Caco-2 (cell line): ENCODE measurements at regions not wholly inside any gene's neighbourhood (a gene's known extent, or its start where the extent isn't known, plus 50 kb on each side); places are given as distances from the start of the nearest gene placed in this dataset.
"Not testable (repeated sequence)": the region's sequence is repeated elsewhere in the genome, so short reads cannot be mapped to it uniquely, and the experiment has no call there.

ENCODE experiments used
- BruUV-seq: library from RNA; stranded (reverse); fragments of 400-500 nt; replicated peaks from 2 replicates; lab custom pipeline; 2021; lab: Mats Ljungman, UMichigan
- CTCF ChIA-PET: fragments of 300-600 bp; sonication (Branson Sonifier 250); formaldehyde crosslinking; loops from one replicate; lab custom pipeline; 2022; ENCODE audit warnings: antibody characterized with exemption; lab: Charles Lee
- POLR2A ChIA-PET: fragments of 300-600 bp; sonication (Branson Sonifier 250); formaldehyde crosslinking; loops from one replicate; lab custom pipeline; 2022; ENCODE audit warnings: antibody characterized with exemption; lab: Charles Lee
- DNase-seq, 2 experiments: peaks; one replicate each; pipeline versions ENCODE4 v3.0.0 to v3.0.0-alpha.2; 2020 to 2022
- H3K27me3 ChIP-seq: replicated peaks from 2 replicates; pipeline ENCODE4 v1.6.0; 2011; ENCODE audit warnings: low read length; ENCODE audit not compliant: control insufficient read depth, insufficient read depth
- H3K36me3 ChIP-seq: 2 replicates; pipeline ENCODE4 v1.5.1; 2011; ENCODE audit warnings: low read length; ENCODE audit not compliant: control insufficient read depth, insufficient read depth
- H3K4me1 ChIP-seq: fragments of 250-450 bp; sonication (Bioruptor Pico); 2 replicates; pipeline ENCODE4 v1.5.1; 2020; ENCODE audit warnings: mild to moderate bottlenecking
- H3K4me3 ChIP-seq: 2 replicates; pipeline ENCODE4 v1.5.1; 2011; ENCODE audit warnings: low read depth, mild to moderate bottlenecking, control low read depth, low read length
- H3K9me3 ChIP-seq: fragments of 250-450 bp; sonication (Bioruptor Pico); 2 replicates; pipeline ENCODE4 v1.5.1; 2020; ENCODE audit warnings: mild to moderate bottlenecking, moderate library complexity
- H3K27ac Mint-ChIP-seq: one replicate; pipeline ENCODE4 v1.8.0; 2022; ENCODE audit warnings: mixed read lengths; ENCODE audit not compliant: unreplicated experiment
- H3K27me3 Mint-ChIP-seq: one replicate; pipeline ENCODE4 v1.8.0; 2022; ENCODE audit warnings: mixed read lengths; ENCODE audit not compliant: insufficient read depth, unreplicated experiment
- H3K36me3 Mint-ChIP-seq: one replicate; pipeline ENCODE4 v1.8.0; 2022; ENCODE audit warnings: mild to moderate bottlenecking, mixed read lengths; ENCODE audit not compliant: insufficient read depth, unreplicated experiment
- H3K4me1 Mint-ChIP-seq: one replicate; pipeline ENCODE4 v1.8.0; 2022; ENCODE audit warnings: low read depth, mixed read lengths; ENCODE audit not compliant: unreplicated experiment
- H3K4me3 Mint-ChIP-seq: one replicate; pipeline ENCODE4 v1.8.0; 2022; ENCODE audit warnings: mild to moderate bottlenecking, moderate library complexity, mixed read lengths; ENCODE audit not compliant: unreplicated experiment
- H3K9me3 Mint-ChIP-seq: one replicate; pipeline ENCODE4 v1.8.0; 2022; ENCODE audit warnings: mixed read lengths; ENCODE audit not compliant: unreplicated experiment
- intact Hi-C: fragments of 100-400 bp; cut with micrococcal nuclease; formaldehyde crosslinking; loops from one replicate; pipeline ENCODE4 v1.10.0; 2022; ENCODE audit not compliant: unreplicated experiment

DNA sequence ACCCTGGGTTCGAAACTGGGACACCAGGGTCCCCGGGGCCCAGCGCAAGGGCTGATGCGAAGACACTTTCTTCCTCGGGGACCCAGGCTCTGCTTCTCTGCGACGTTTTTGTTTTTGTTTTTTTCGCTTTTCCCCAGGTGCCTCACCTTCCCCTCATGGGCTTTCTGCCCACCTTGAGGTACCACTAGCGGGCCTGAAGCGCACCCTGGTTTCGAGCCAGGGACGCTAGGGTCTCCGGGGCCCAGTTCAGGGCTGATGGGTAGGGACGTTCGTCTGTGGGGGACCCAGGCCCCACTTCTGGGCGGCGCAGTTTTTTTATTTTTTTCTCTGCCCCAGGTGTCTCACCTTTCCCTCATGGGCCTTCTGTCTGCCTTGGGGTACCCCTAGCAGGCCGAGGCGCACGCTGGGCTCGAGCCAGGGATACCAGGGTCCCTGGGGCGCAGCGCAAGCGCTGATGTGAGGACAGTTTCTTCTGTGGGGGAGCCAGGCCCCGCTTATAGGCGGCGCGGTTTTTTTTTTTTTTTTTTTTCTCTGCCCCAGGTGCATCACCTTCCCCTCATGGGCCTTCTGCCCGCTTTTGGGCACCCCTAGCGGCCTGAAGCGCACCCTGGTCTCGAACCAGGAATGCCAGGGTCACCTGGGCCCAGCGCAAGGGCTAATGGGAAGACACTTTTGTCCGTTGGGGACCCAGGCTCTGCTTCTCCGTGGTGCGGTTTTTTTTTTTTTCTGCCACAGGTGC, 166.8 kb upstream of the ZNG1F start:
- H3K4me3 Mint-ChIP-seq, H3K4me1 Mint-ChIP-seq, H3K9me3 ChIP-seq, POLR2A ChIA-PET, intact Hi-C loops, BruUV-seq, H3K27me3 Mint-ChIP-seq, H3K36me3 ChIP-seq, H3K4me1 ChIP-seq, H3K4me3 ChIP-seq, H3K27ac Mint-ChIP-seq, H3K27me3 ChIP-seq, H3K36me3 Mint-ChIP-seq, H3K9me3 Mint-ChIP-seq, CTCF ChIA-PET, DNase-seq: not testable (repeated sequence)

DNA sequence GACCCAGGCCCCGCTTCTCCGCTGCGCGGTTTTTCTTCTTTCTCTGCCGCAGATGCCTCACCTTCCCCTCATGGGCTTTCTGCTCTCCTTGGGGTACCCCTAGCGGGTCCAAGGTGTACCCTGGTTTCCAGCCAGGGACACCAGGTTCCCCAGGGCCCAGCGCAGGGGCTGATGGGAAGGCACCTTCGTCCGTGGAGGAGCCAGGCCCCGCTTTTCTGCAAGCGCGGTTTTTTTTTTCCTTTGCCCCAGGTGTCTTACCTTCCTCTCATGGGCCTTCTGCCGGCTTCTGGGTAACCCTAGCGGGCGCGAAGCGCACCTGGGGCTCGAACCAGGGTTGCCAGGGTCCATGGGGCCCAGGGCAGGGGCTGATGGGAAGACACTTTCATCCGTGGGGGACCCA, 165.9 kb upstream of the ZNG1F start:
- DNase-seq, CTCF ChIA-PET, H3K27me3 Mint-ChIP-seq, POLR2A ChIA-PET, H3K4me1 Mint-ChIP-seq, H3K36me3 ChIP-seq, H3K27ac Mint-ChIP-seq, H3K4me1 ChIP-seq, BruUV-seq, H3K4me3 ChIP-seq, H3K36me3 Mint-ChIP-seq, H3K27me3 ChIP-seq, intact Hi-C loops, H3K9me3 Mint-ChIP-seq, H3K9me3 ChIP-seq, H3K4me3 Mint-ChIP-seq: not testable (repeated sequence)

DNA sequence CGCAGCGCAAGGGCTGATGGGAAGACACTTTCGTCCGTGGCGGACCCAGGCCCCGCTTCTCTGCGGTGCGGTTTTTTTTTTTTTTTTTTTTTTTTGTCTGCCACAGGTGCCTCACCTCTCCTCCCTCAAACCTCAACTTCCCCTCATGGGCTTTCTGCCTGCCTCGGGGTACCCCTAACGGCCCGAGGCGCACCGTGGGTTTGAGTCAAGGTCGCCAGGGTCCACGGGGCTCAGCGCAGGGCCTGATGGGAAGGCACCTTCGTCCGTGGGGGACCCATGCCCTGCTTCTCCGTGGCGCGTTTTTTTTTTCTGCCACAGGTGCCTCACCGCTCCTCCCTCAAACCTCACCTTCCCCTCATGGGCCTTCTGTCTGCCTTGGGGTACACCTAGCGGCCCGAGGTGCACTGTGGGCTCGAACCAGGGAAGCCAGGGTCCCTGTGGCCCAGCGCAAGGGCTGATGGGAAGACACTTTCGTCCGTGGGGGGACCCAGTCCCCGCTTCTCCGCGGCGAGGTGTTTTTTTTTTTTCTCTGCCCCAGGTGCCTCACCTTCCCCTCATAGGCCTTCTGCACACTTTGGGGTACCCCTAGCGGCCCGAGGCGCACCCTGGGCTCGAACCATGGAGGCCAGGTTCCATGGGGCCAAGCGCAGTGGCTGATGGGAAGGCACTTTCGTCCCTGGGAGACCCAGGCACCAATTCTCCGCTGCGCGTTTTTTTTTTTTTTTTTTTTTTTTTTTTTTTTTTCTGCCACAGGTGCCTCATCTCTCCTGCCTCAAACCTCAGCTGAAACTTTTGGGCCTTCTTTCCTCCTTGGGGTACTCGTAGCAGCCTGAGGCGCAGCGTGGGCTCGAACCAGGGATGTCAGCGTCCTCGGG, 165.2 kb upstream of the ZNG1F start:
- H3K9me3 ChIP-seq, H3K27me3 Mint-ChIP-seq, H3K4me1 ChIP-seq, H3K27me3 ChIP-seq, H3K36me3 Mint-ChIP-seq, CTCF ChIA-PET, H3K9me3 Mint-ChIP-seq, DNase-seq, BruUV-seq, H3K4me3 ChIP-seq, H3K4me3 Mint-ChIP-seq, H3K36me3 ChIP-seq, H3K4me1 Mint-ChIP-seq, intact Hi-C loops, H3K27ac Mint-ChIP-seq, POLR2A ChIA-PET: not testable (repeated sequence)

DNA sequence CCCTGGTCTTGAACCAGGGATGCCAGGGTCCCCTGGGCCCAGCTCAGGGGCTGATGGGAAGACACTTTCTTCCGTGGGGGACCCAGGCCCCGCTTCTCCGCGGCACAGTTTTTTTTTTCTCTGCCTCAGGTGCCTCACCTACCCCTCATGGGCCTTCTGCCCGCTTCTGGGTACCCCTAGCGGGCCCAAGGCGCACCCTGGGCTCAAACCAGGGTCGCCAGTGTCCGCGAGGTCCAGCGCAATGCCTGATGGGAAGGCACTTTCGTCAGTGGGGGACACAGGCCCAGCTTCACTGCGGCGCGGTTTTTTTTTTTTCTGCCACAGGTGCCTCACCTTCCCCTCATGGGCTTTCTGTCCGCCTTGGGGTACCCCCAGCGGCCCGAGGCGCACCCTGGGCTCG, 163.9 kb upstream of the ZNG1F start:
- H3K27me3 ChIP-seq, H3K27ac Mint-ChIP-seq, CTCF ChIA-PET, H3K9me3 Mint-ChIP-seq, H3K4me3 ChIP-seq, H3K27me3 Mint-ChIP-seq, H3K9me3 ChIP-seq, BruUV-seq, DNase-seq, intact Hi-C loops, H3K4me3 Mint-ChIP-seq, H3K36me3 ChIP-seq, H3K4me1 Mint-ChIP-seq, H3K4me1 ChIP-seq, H3K36me3 Mint-ChIP-seq, POLR2A ChIA-PET: not testable (repeated sequence)

DNA sequence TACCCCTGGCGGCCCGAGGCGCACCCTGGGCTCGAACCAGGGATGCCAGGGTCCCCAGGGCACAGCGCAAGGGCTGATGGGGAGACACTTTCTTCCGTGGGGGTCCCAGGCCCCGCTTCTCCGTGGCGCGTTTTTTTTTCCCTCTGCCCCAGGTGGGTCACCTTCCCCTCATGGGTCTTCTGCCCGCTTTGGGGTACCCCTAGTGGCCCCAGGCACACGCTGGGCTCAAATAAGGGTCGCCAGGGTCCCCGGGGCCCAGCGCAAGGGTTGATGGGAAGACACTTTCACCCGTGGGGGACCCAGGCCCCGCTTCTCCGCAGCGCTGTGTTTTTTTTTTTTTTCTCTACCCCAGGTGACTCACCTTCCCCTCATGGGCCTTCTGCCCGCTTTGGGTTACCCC, 163.3 kb upstream of the ZNG1F start:
- H3K27me3 Mint-ChIP-seq, H3K4me3 ChIP-seq, H3K9me3 ChIP-seq, H3K4me1 Mint-ChIP-seq, H3K36me3 ChIP-seq, H3K36me3 Mint-ChIP-seq, H3K4me1 ChIP-seq, H3K9me3 Mint-ChIP-seq, POLR2A ChIA-PET, H3K27ac Mint-ChIP-seq, H3K27me3 ChIP-seq, DNase-seq, intact Hi-C loops, CTCF ChIA-PET, H3K4me3 Mint-ChIP-seq, BruUV-seq: not testable (repeated sequence)

DNA sequence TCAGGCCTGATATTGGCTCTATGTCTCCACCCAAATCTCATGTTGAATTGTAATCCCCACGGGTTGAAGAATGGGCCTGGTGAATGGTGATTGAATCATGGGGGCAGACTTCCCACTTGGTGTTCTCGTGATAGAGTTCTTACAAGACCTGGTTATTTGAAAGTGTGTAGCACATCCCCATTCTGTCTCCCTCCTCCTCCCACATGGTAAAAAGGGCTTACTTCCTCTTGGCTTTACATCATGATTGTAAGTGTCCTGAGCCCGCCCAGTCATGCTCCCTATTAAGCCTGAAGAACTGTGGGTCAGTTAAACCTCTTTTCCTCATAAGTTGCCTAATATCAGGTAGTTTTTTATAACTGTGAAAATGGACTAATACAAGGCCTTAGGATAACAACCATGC, 158.8 kb upstream of the ZNG1F start:
- DNase-seq, H3K36me3 ChIP-seq, H3K9me3 Mint-ChIP-seq, H3K36me3 Mint-ChIP-seq, H3K4me3 ChIP-seq, H3K4me1 Mint-ChIP-seq, H3K27ac Mint-ChIP-seq, H3K4me3 Mint-ChIP-seq, CTCF ChIA-PET, H3K9me3 ChIP-seq, intact Hi-C loops, H3K27me3 ChIP-seq, POLR2A ChIA-PET, BruUV-seq, H3K27me3 Mint-ChIP-seq, H3K4me1 ChIP-seq: not testable (repeated sequence)

DNA sequence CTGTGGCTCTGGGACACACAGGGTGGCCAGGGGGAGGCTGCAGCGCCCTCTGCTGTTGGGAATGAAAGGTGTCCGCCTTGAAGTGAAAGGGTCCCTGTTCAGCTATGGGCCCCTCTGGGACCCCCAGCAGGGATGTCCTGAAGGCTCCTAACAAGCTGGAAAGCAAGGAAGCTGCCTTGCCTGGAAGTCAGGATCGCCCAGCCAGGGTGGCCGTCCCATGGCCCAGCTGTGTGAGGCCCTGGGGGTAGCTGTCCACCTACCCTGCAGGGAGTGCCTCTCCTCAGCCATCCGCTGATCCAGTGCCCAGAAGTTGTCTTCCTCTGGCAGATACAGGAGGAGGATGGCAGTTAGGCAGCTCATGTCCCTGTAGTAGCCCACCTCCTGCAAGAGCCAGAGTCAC, 143.4 kb upstream of the ZNG1F start:
- H3K27me3 ChIP-seq, H3K4me1 ChIP-seq, H3K36me3 Mint-ChIP-seq, BruUV-seq, H3K27me3 Mint-ChIP-seq, H3K4me3 Mint-ChIP-seq, H3K9me3 Mint-ChIP-seq, H3K9me3 ChIP-seq, CTCF ChIA-PET, POLR2A ChIA-PET, DNase-seq, H3K4me1 Mint-ChIP-seq, H3K4me3 ChIP-seq, H3K36me3 ChIP-seq, H3K27ac Mint-ChIP-seq, intact Hi-C loops: not testable (repeated sequence)
